ENCODE measurements at regions not wholly inside any gene's neighbourhood (a gene's known extent, or its start where the extent isn't known, plus 50 kb on each side); places are given as distances from the start of the nearest gene placed in this dataset.

GRCh38 chr6:85826997-85827396 lies 184.3 kb upstream of the SYNCRIP start:
- TF ChIP-seq, protein P1, sequence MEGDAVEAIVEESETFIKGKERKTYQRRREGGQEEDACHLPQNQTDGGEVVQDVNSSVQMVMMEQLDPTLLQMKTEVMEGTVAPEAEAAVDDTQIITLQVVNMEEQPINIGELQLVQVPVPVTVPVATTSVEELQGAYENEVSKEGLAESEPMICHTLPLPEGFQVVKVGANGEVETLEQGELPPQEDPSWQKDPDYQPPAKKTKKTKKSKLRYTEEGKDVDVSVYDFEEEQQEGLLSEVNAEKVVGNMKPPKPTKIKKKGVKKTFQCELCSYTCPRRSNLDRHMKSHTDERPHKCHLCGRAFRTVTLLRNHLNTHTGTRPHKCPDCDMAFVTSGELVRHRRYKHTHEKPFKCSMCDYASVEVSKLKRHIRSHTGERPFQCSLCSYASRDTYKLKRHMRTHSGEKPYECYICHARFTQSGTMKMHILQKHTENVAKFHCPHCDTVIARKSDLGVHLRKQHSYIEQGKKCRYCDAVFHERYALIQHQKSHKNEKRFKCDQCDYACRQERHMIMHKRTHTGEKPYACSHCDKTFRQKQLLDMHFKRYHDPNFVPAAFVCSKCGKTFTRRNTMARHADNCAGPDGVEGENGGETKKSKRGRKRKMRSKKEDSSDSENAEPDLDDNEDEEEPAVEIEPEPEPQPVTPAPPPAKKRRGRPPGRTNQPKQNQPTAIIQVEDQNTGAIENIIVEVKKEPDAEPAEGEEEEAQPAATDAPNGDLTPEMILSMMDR (IDR thresholded peaks at IDR 0.05), result no peak
- TF ChIP-seq EZH2 (IDR thresholded peaks at IDR 0.05; ENCODE audit: borderline replicate concordance, insufficient read depth, low read depth, low read length, poor library complexity, severe bottlenecking), result no peak
